IPS-18a (cell line): ENCODE measurements at regions not wholly inside any gene's neighbourhood (a gene's known extent, or its start where the extent isn't known, plus 50 kb on each side); places are given as distances from the start of the nearest gene placed in this dataset.

Experiments
- H3K27ac ChIP-seq: one replicate; pipeline ENCODE4 v1.5.1; 2013; ENCODE audit warnings: low read length
- H3K27me3 ChIP-seq: one replicate; pipeline ENCODE4 v1.6.1; 2013; ENCODE audit warnings: mild to moderate bottlenecking, low read length; ENCODE audit not compliant: control insufficient read depth, insufficient read depth
- H3K36me3 ChIP-seq: one replicate; pipeline ENCODE4 v1.6.1; 2013; ENCODE audit warnings: low read depth, low read length; ENCODE audit not compliant: control insufficient read depth
- H3K4me1 ChIP-seq: one replicate; pipeline ENCODE4 v1.6.1; 2013; ENCODE audit warnings: low read depth, low read length; ENCODE audit not compliant: control insufficient read depth
- H3K4me3 ChIP-seq: one replicate; pipeline ENCODE4 v1.5.1; 2013; ENCODE audit warnings: low read length
- H3K9ac ChIP-seq: one replicate; pipeline ENCODE4 v1.6.1; 2013; ENCODE audit warnings: mild to moderate bottlenecking, low read length, moderate library complexity
- H3K9me3 ChIP-seq: one replicate; pipeline ENCODE4 v1.6.1; 2013; ENCODE audit warnings: low read depth, low read length; ENCODE audit not compliant: control insufficient read depth

GRCh38 chr5:155430192-155430591, 416.6 kb downstream of the KIF4B start:
- H3K4me3 ChIP-seq = no peak overlapping the region

GRCh38 chr5:155434267-155434666, 420.7 kb downstream of the KIF4B start:
- Histone ChIP-seq H3K4me3 (no peak overlapping the region), H3K9ac (no peak overlapping the region), H3K36me3 (no peaks in the 10 kb centered on the region), H3K4me1 (no peaks in the 10 kb centered on the region), H3K27me3 (no peaks in the 10 kb centered on the region), H3K9me3 (no peaks in the 10 kb centered on the region), H3K27ac (no peak overlapping the region)

More at GRCh38 chr5:155430192-155430591, 416.6 kb downstream of the KIF4B start:
- Histone ChIP-seq H3K9ac (no peak overlapping the region), H3K27me3 (no peaks in the 10 kb centered on the region), H3K4me1 (no peaks in the 10 kb centered on the region), H3K36me3 (no peaks in the 10 kb centered on the region), H3K9me3 (no peaks in the 10 kb centered on the region), H3K27ac (no peak overlapping the region)

GRCh38 chr5:155434681-155435080, 421.1 kb downstream of the KIF4B start:
- H3K4me1 ChIP-seq = no peaks in the 10 kb centered on the region
- H3K36me3 ChIP-seq = no peaks in the 10 kb centered on the region
- H3K9ac ChIP-seq = no peak overlapping the region
- no peak overlapping the region for H3K27ac ChIP-seq
- no peaks in the 10 kb centered on the region for H3K9me3 ChIP-seq
- no peaks in the 10 kb centered on the region for H3K27me3 ChIP-seq
- H3K4me3 ChIP-seq = no peak overlapping the region

- no peaks in the 10 kb centered on the region for H3K27me3 ChIP-seq
These were observed 428.3 kb downstream of the KIF4B start for GRCh38 chr5:155441849-155442248.

GRCh38 chr5:155451106-155451505, 437.6 kb downstream of the KIF4B start:
- no peaks in the 10 kb centered on the region for H3K9me3 ChIP-seq
- H3K9ac ChIP-seq = no peak overlapping the region
- no peaks in the 10 kb centered on the region for H3K27me3 ChIP-seq
- H3K36me3 ChIP-seq = no peaks in the 10 kb centered on the region
- H3K4me3 ChIP-seq = no peak overlapping the region
- no peak overlapping the region for H3K27ac ChIP-seq
- no peaks in the 10 kb centered on the region for H3K4me1 ChIP-seq

More at GRCh38 chr5:155441849-155442248, 428.3 kb downstream of the KIF4B start:
- no peaks in the 10 kb centered on the region for H3K9me3 ChIP-seq
- H3K4me3 ChIP-seq = no peak overlapping the region
- H3K9ac ChIP-seq = no peak overlapping the region
- no peaks in the 10 kb centered on the region for H3K4me1 ChIP-seq
- no peak overlapping the region for H3K27ac ChIP-seq
- no peaks in the 10 kb centered on the region for H3K36me3 ChIP-seq

GRCh38 chr5:155455791-155456514, 442.4 kb downstream of the KIF4B start:
- no peaks in the 10 kb centered on the region for H3K9me3 ChIP-seq
- no peak overlapping the region for H3K9ac ChIP-seq
- no peaks in the 10 kb centered on the region for H3K36me3 ChIP-seq
- no peak overlapping the region for H3K27ac ChIP-seq
- no peaks in the 10 kb centered on the region for H3K27me3 ChIP-seq
- H3K4me3 ChIP-seq = no peak overlapping the region
- no peaks in the 10 kb centered on the region for H3K4me1 ChIP-seq

- Histone ChIP-seq H3K27me3 (no peaks in the 10 kb centered on the region), H3K9ac (no peak overlapping the region), H3K9me3 (no peaks in the 10 kb centered on the region), H3K27ac (no peak overlapping the region), H3K36me3 (no peaks in the 10 kb centered on the region), H3K4me3 (no peak overlapping the region), H3K4me1 (no peaks in the 10 kb centered on the region)
These were observed 446.4 kb downstream of the KIF4B start for GRCh38 chr5:155459889-155460500.

- Histone ChIP-seq H3K4me3 (no peak overlapping the region), H3K36me3 (no peaks in the 10 kb centered on the region), H3K9ac (no peak overlapping the region), H3K4me1 (no peaks in the 10 kb centered on the region), H3K27me3 (no peaks in the 10 kb centered on the region), H3K9me3 (no peaks in the 10 kb centered on the region), H3K27ac (no peak overlapping the region)
These were observed 447.0 kb downstream of the KIF4B start for GRCh38 chr5:155460501-155460931.

GRCh38 chr5:155461304-155461703, 447.7 kb downstream of the KIF4B start:
- Histone ChIP-seq H3K9ac (no peak overlapping the region), H3K4me3 (no peak overlapping the region), H3K4me1 (no peaks in the 10 kb centered on the region), H3K27ac (no peak overlapping the region), H3K9me3 (no peaks in the 10 kb centered on the region), H3K27me3 (no peaks in the 10 kb centered on the region), H3K36me3 (no peaks in the 10 kb centered on the region)

GRCh38 chr5:155466851-155467250, 453.3 kb downstream of the KIF4B start:
- Histone ChIP-seq H3K27me3 (no peaks in the 10 kb centered on the region), H3K9ac (no peak overlapping the region), H3K4me3 (no peak overlapping the region), H3K36me3 (no peaks in the 10 kb centered on the region), H3K27ac (no peak overlapping the region), H3K4me1 (no peaks in the 10 kb centered on the region), H3K9me3 (no peaks in the 10 kb centered on the region)

GRCh38 chr5:155471027-155471426, 457.5 kb downstream of the KIF4B start:
- no peak overlapping the region for H3K9ac ChIP-seq
- no peaks in the 10 kb centered on the region for H3K27me3 ChIP-seq
- H3K9me3 ChIP-seq = no peaks in the 10 kb centered on the region
- H3K27ac ChIP-seq = no peak overlapping the region
- peaks cover 8% of the 10 kb centered on the region for H3K4me1 ChIP-seq
- no peaks in the 10 kb centered on the region for H3K36me3 ChIP-seq
- H3K4me3 ChIP-seq = no peak overlapping the region

- Histone ChIP-seq H3K4me3 (no peak overlapping the region), H3K27me3 (no peaks in the 10 kb centered on the region), H3K27ac (no peak overlapping the region), H3K9ac (no peak overlapping the region), H3K4me1 (peaks cover 8% of the 10 kb centered on the region), H3K9me3 (no peaks in the 10 kb centered on the region), H3K36me3 (no peaks in the 10 kb centered on the region)
These were observed 459.2 kb downstream of the KIF4B start for GRCh38 chr5:155472780-155473179.
